Heart left ventricle (tissue), 16 donors: ENCODE measurements at regions not wholly inside any gene's neighbourhood (a gene's known extent, or its start where the extent isn't known, plus 50 kb on each side); places are given as distances from the start of the nearest gene placed in this dataset.

ENCODE experiments used
- ATAC-seq, 4 donors: fragments of 200-7000 bp; cut with Tn5 transposase; one replicate each; pipeline ENCODE4 v1.9.1; 2020 to 2022; ENCODE audit warnings: moderate library complexity in 4 of 4, mild to moderate bottlenecking in 3 of 4, moderate number of reproducible peaks in 1 of 4
- DNase-seq, 5 donors: peaks; one replicate each; pipeline ENCODE4 v3.0.0-alpha.2; 2020
- H3K27ac ChIP-seq, 12 donors: fragments of 200-600 bp; sonication (generic) in 4 of 12; one replicate each; pipeline versions ENCODE4 v1.5.0 to v1.8.0; 2016 to 2022; ENCODE audit warnings: mild to moderate bottlenecking in 2 of 12
- H3K27me3 ChIP-seq, 9 donors: fragments of 200-600 bp; sonication (generic) in 2 of 9; one replicate each; pipeline versions ENCODE4 v1.5.1 to v1.8.0; 2016 to 2022; ENCODE audit warnings: mild to moderate bottlenecking in 3 of 9
- H3K36me3 ChIP-seq, 9 donors: fragments of 200-600 bp; sonication (generic) in 2 of 9; one replicate each; pipeline versions ENCODE4 v1.5.0 to v1.8.0; 2018 to 2022; ENCODE audit warnings: mild to moderate bottlenecking in 2 of 9
- H3K4me1 ChIP-seq, 12 donors: fragments of 200-600 bp; sonication (generic) in 4 of 12; one replicate each; pipeline versions ENCODE4 v1.5.0 to v1.8.0; 2016 to 2022; ENCODE audit warnings: mild to moderate bottlenecking in 3 of 12
- H3K4me3 ChIP-seq, 12 donors: fragments of 200-600 bp; sonication (generic) in 4 of 12; one replicate each; pipeline versions ENCODE4 v1.5.0 to v1.8.0; 2017 to 2022; ENCODE audit warnings: mild to moderate bottlenecking in 9 of 12, moderate library complexity in 4 of 12
- H3K9me3 ChIP-seq, 12 donors: fragments of 200-600 bp; sonication (generic) in 4 of 12; one replicate each; pipeline versions ENCODE4 v1.5.0 to v1.8.0; 2016 to 2022; ENCODE audit warnings: mild to moderate bottlenecking in 1 of 12
- POLR2A ChIP-seq, 2 donors: fragments of 450-650 bp; IDR thresholded peaks; one replicate each; pipeline ENCODE4 v1.6.1; 2017; ENCODE audit warnings: antibody characterized with exemption in 2 of 2, mild to moderate bottlenecking in 2 of 2, moderate library complexity in 2 of 2
- WGBS, 4 donors: extraction: QIAGEN DNeasy Blood & Tissue Kit in 2 of 4; methylation state at CpG; one replicate each; pipeline versions ENCODE4 v1.1.5 to v1.1.7; 2013 to 2018; 5-methylcytosine and 5-hydroxymethylcytosine counted together
- intact Hi-C, 10 donors: fragments of 100-400 bp; cut with DNase I; formaldehyde crosslinking; loops; one replicate each; pipeline versions ENCODE4 v1.11.1 to v1.14.2; 2022
- TF ChIP-seq, protein P1 (sequence below), 12 donors: fragments of 200-600 bp; sonication (generic) in 4 of 12; IDR thresholded peaks; one replicate each; pipeline versions ENCODE4 v1.5.0 to v1.8.0; 2018 to 2022; ENCODE audit warnings: antibody characterized with exemption in 12 of 12, mild to moderate bottlenecking in 5 of 12
- donor health status: ischemic (EF 13 %, LVEDD 7.1; RV severe dilation, severe dysfunction).
- donor health status: healthy with polysubstance abuse.
- donor health status: DM: no; HTN: yes; CAD: no.
- donor health status: DM: no; HTN: no; CAD: no.
- donor health status: ischemic (EF 25% LVEDD 6.9; RV normal size, moderate dysfunction).
- donor health status: ischemic (EF 25% LVEDD 5.7; RV mildly dilated, moderate dysfunction).
- donor health status: healthy.
- donor health status: DM: yes; HTN: yes; CAD: no.
- donor health status: ischemic (EF 35%, LVEDD 5.7; RV mildly dilated, moderate dysfunction).
- donor health status: nonischemic (EF 11% LVEDD 7.7; RV severe dilation, severe dysfunction).
- donor health status: DM: yes; HTN: yes; CAD: no.
- donor health status: PGD.
- donor health status: ischemic (EF 29% LVEDD 5.4; RV normal size, mild dysfunction).
- donor health status: nonischemic (EF 23%, LVEDD 6.1; RV moderate dilation, normal function).

GRCh38 chr5:21184581-21184980 lies 1196.6 kb upstream of the CDH18 start:
- Histone ChIP-seq H3K27me3 (no peaks in the 10 kb centered on the region), H3K4me3 (no peak overlapping the region), H3K9me3 (no peaks in the 10 kb centered on the region), H3K27ac (no peak overlapping the region), H3K4me1 (no peaks in the 10 kb centered on the region), H3K36me3 (no peaks in the 10 kb centered on the region)
- WGBS, 4 donors = 80 to 89% (median 84%) methylated on average over 4 of the region's 4 CpGs
- TF ChIP-seq, protein P1, sequence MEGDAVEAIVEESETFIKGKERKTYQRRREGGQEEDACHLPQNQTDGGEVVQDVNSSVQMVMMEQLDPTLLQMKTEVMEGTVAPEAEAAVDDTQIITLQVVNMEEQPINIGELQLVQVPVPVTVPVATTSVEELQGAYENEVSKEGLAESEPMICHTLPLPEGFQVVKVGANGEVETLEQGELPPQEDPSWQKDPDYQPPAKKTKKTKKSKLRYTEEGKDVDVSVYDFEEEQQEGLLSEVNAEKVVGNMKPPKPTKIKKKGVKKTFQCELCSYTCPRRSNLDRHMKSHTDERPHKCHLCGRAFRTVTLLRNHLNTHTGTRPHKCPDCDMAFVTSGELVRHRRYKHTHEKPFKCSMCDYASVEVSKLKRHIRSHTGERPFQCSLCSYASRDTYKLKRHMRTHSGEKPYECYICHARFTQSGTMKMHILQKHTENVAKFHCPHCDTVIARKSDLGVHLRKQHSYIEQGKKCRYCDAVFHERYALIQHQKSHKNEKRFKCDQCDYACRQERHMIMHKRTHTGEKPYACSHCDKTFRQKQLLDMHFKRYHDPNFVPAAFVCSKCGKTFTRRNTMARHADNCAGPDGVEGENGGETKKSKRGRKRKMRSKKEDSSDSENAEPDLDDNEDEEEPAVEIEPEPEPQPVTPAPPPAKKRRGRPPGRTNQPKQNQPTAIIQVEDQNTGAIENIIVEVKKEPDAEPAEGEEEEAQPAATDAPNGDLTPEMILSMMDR (IDR thresholded peaks at IDR 0.05) = no peak
- no peak for TF ChIP-seq POLR2A (IDR thresholded peaks at IDR 0.05)
- ATAC-seq (no peak), DNase-seq (no peak)
- intact Hi-C loops = no loop called here

GRCh38 chr5:21181609-21182125 lies 1193.7 kb upstream of the CDH18 start:
- TF ChIP-seq, protein P1 (IDR thresholded peaks at IDR 0.05) = no peak
- no peak for TF ChIP-seq POLR2A (IDR thresholded peaks at IDR 0.05)
- no peaks in the 10 kb centered on the region for H3K9me3 ChIP-seq
- DNase-seq (no peak), ATAC-seq (no peak)
- no peaks in the 10 kb centered on the region for H3K4me1 ChIP-seq
- H3K36me3 ChIP-seq = no peaks in the 10 kb centered on the region
- intact Hi-C loops = no loop called here
- 54 to 78% (median 69%) methylated on average over 3 of the region's 3 CpGs for WGBS, 4 donors
- H3K27ac ChIP-seq = no peak overlapping the region
- no peaks in the 10 kb centered on the region for H3K27me3 ChIP-seq
- H3K4me3 ChIP-seq = no peak overlapping the region

GRCh38 chr5:21173526-21173925 lies 1185.5 kb upstream of the CDH18 start:
- Histone ChIP-seq H3K27ac (no peak overlapping the region), H3K36me3 (no peaks in the 10 kb centered on the region), H3K4me1 (no peaks in the 10 kb centered on the region), H3K27me3 (no peaks in the 10 kb centered on the region), H3K4me3 (no peak overlapping the region), H3K9me3 (no peaks in the 10 kb centered on the region)
- WGBS, 4 donors = 89 to 95% (median 90%) methylated on average over 2 of the region's 2 CpGs
- TF ChIP-seq, protein P1 (IDR thresholded peaks at IDR 0.05) = no peak
- TF ChIP-seq POLR2A (IDR thresholded peaks at IDR 0.05) = no peak
- ATAC-seq (no peak), DNase-seq (no peak)
- intact Hi-C loops = no loop called here

- Histone ChIP-seq H3K27ac (no peak overlapping the region), H3K36me3 (no peaks in the 10 kb centered on the region), H3K4me3 (no peak overlapping the region), H3K4me1 (no peaks in the 10 kb centered on the region), H3K27me3 (no peaks in the 10 kb centered on the region), H3K9me3 (no peaks in the 10 kb centered on the region)
- 65 to 95% (median 88%) methylated on average over 2 of the region's 2 CpGs for WGBS, 4 donors
- ATAC-seq (no peak), DNase-seq (no peak)
- TF ChIP-seq POLR2A (IDR thresholded peaks at IDR 0.05) = no peak
- TF ChIP-seq, protein P1 (IDR thresholded peaks at IDR 0.05) = no peak
- intact Hi-C loops = no loop called here
Observed at GRCh38 chr5:21173036-21173435, 1185.0 kb upstream of the CDH18 start.
